ENCODE measurements at regions not wholly inside any gene's neighbourhood (a gene's known extent, or its start where the extent isn't known, plus 50 kb on each side); places are given as distances from the start of the nearest gene placed in this dataset.

DNA sequence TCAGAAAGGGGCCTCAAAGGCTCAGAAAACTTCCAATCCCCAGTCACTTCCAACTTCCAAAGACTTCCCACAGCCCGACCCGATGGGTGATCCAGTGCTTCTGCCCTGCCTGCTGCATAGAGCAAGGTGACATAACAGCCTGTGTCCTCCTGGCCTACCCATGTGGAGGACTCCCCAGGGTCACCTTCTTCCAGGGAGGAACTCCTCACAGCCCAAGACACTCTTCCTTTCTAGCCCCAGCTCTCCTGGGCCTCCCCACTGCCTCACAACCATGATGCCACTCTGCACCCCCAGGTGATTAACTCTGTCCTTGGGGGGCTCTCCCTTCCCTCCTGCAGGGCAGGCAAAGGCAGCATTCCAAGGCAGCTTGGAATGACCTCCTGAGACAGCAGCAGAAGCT, 158.4 kb upstream of the PDE1C start:
- H3K4me2 ChIP-seq (ENCODE audit: insufficient read depth, low read length) = no peak overlapping the region
- H3K79me2 ChIP-seq (ENCODE audit: insufficient read depth, low read length) = no peaks in the 10 kb centered on the region
- no peak for DNase-seq
- no peaks in the 10 kb centered on the region for H3K4me1 ChIP-seq (ENCODE audit: insufficient read depth, low read length)
- H3K36me3 ChIP-seq (ENCODE audit: insufficient read depth, low read length) = no peaks in the 10 kb centered on the region
- no peaks in the 10 kb centered on the region for H3K9me3 ChIP-seq (ENCODE audit: insufficient read depth, low read length, severe bottlenecking)
- H3K9ac ChIP-seq (ENCODE audit: low read depth, low read length) = no peak overlapping the region
- no peak overlapping the region for H3K4me3 ChIP-seq (ENCODE audit: low read depth in 1 of 2, low read length in 2 of 2)
- ATAC-seq (ENCODE audit: insufficient read depth, low read depth) = no peak
- TF ChIP-seq, protein P1, sequence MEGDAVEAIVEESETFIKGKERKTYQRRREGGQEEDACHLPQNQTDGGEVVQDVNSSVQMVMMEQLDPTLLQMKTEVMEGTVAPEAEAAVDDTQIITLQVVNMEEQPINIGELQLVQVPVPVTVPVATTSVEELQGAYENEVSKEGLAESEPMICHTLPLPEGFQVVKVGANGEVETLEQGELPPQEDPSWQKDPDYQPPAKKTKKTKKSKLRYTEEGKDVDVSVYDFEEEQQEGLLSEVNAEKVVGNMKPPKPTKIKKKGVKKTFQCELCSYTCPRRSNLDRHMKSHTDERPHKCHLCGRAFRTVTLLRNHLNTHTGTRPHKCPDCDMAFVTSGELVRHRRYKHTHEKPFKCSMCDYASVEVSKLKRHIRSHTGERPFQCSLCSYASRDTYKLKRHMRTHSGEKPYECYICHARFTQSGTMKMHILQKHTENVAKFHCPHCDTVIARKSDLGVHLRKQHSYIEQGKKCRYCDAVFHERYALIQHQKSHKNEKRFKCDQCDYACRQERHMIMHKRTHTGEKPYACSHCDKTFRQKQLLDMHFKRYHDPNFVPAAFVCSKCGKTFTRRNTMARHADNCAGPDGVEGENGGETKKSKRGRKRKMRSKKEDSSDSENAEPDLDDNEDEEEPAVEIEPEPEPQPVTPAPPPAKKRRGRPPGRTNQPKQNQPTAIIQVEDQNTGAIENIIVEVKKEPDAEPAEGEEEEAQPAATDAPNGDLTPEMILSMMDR (IDR thresholded peaks at IDR 0.05; ENCODE audit: borderline replicate concordance, extremely low read depth, low read length, poor library complexity, severe bottlenecking) = no peak
- TF ChIP-seq EZH2 (IDR thresholded peaks at IDR 0.05; ENCODE audit: borderline replicate concordance, low read depth, low read length, severe bottlenecking) = no peak
- no peak overlapping the region for H2AFZ ChIP-seq (ENCODE audit: low read depth, low read length)
- no peak overlapping the region for H3K27ac ChIP-seq (ENCODE audit: low read length)
- no peaks in the 10 kb centered on the region for H4K20me1 ChIP-seq (ENCODE audit: insufficient read depth, low read length)
- no peaks in the 10 kb centered on the region for H3K27me3 ChIP-seq (ENCODE audit: insufficient read depth, low read length, poor library complexity)

DNA sequence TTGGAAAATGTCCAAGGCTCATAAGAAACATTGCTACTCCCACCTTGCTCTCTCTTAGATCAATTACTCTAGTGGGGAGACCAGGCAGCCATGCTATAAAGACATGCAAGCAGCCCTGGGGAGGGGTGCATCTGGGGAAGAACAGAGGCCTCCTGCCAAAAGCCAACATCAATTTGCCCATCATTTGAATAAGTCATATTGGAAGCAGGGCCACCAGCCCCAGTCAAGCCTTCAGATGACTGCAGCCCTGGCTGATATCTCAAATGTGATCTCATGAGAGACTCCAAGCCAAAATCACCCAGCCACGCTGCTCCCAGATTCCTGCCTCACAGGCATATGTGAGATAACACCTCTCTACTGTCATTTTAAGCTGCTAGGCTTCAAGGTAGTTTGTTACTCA, 157.5 kb upstream of the PDE1C start:
- no peak overlapping the region for H2AFZ ChIP-seq (ENCODE audit: low read depth, low read length)
- TF ChIP-seq, protein P1 (IDR thresholded peaks at IDR 0.05; ENCODE audit: borderline replicate concordance, extremely low read depth, low read length, poor library complexity, severe bottlenecking) = no peak
- TF ChIP-seq EZH2 (IDR thresholded peaks at IDR 0.05; ENCODE audit: borderline replicate concordance, low read depth, low read length, severe bottlenecking) = no peak
- no peaks in the 10 kb centered on the region for H3K27me3 ChIP-seq (ENCODE audit: insufficient read depth, low read length, poor library complexity)
- no peak overlapping the region for H3K4me3 ChIP-seq (ENCODE audit: low read depth in 1 of 2, low read length in 2 of 2)
- no peaks in the 10 kb centered on the region for H3K9me3 ChIP-seq (ENCODE audit: insufficient read depth, low read length, severe bottlenecking)
- H3K36me3 ChIP-seq (ENCODE audit: insufficient read depth, low read length) = no peaks in the 10 kb centered on the region
- DNase-seq = no peak
- H3K9ac ChIP-seq (ENCODE audit: low read depth, low read length) = no peak overlapping the region
- H3K27ac ChIP-seq (ENCODE audit: low read length) = no peak overlapping the region
- no peaks in the 10 kb centered on the region for H3K79me2 ChIP-seq (ENCODE audit: insufficient read depth, low read length)
- H3K4me2 ChIP-seq (ENCODE audit: insufficient read depth, low read length) = no peak overlapping the region
- no peak for ATAC-seq (ENCODE audit: insufficient read depth, low read depth)
- no peaks in the 10 kb centered on the region for H3K4me1 ChIP-seq (ENCODE audit: insufficient read depth, low read length)
- no peaks in the 10 kb centered on the region for H4K20me1 ChIP-seq (ENCODE audit: insufficient read depth, low read length)

DNA sequence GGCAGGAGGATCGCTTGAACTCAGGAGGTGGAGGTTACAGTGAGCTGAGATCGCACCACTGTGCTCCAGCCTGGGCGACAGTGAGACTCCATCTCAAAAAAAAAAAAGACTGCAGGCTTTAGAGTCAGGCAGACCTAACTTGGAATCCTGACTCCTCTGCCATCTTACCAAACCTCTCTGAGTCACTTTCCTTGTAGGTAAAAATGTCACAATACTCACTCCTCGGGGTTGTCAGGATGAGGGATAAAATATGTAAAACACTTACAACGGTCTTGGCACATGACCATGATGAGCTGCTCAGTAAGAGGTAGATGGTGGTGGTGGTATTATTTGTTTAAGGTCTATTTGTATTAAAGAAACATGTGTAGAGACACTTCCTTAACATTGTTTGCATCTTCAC, 154.1 kb upstream of the PDE1C start:
- TF ChIP-seq, protein P1 (IDR thresholded peaks at IDR 0.05; ENCODE audit: borderline replicate concordance, extremely low read depth, low read length, poor library complexity, severe bottlenecking) = no peak
- TF ChIP-seq EZH2 (IDR thresholded peaks at IDR 0.05; ENCODE audit: borderline replicate concordance, low read depth, low read length, severe bottlenecking) = no peak
- H3K4me2 ChIP-seq (ENCODE audit: insufficient read depth, low read length) = no peak overlapping the region

DNA sequence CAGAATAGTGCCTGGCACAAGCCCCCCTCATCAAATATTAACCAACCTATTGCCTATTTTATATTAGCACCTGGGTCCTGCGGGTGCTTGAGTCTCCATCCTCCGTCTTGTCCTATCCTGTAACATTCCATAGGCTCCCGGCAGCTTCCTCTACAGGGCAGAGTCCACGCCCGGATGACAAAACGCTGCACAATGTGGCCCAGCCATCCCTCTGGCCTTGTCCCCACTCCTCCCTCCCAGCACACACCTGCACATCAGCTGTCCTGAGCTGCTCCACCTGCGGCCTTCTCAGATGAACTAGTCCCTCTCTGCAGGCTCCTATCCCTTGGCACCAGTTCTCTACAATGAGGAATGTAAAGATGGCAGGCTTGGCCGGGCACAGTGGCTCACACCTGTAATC, 153.5 kb upstream of the PDE1C start:
- no peaks in the 10 kb centered on the region for H3K9me3 ChIP-seq (ENCODE audit: insufficient read depth, low read length, severe bottlenecking)
- no peaks in the 10 kb centered on the region for H3K79me2 ChIP-seq (ENCODE audit: insufficient read depth, low read length)
- H3K36me3 ChIP-seq (ENCODE audit: insufficient read depth, low read length) = no peaks in the 10 kb centered on the region
- no peaks in the 10 kb centered on the region for H4K20me1 ChIP-seq (ENCODE audit: insufficient read depth, low read length)
- ATAC-seq (ENCODE audit: insufficient read depth, low read depth) = no peak
- TF ChIP-seq EZH2 (IDR thresholded peaks at IDR 0.05; ENCODE audit: borderline replicate concordance, low read depth, low read length, severe bottlenecking) = no peak
- TF ChIP-seq, protein P1 (IDR thresholded peaks at IDR 0.05; ENCODE audit: borderline replicate concordance, extremely low read depth, low read length, poor library complexity, severe bottlenecking) = no peak
- H3K4me1 ChIP-seq (ENCODE audit: insufficient read depth, low read length) = no peaks in the 10 kb centered on the region
- H3K9ac ChIP-seq (ENCODE audit: low read depth, low read length) = no peak overlapping the region
- H2AFZ ChIP-seq (ENCODE audit: low read depth, low read length) = no peak overlapping the region
- no peak overlapping the region for H3K4me3 ChIP-seq (ENCODE audit: low read depth in 1 of 2, low read length in 2 of 2)
- no peak for DNase-seq
- no peak overlapping the region for H3K4me2 ChIP-seq (ENCODE audit: insufficient read depth, low read length)
- H3K27me3 ChIP-seq (ENCODE audit: insufficient read depth, low read length, poor library complexity) = no peaks in the 10 kb centered on the region
- H3K27ac ChIP-seq (ENCODE audit: low read length) = no peak overlapping the region

More for the DNA sequence above, 154.1 kb upstream of the PDE1C start:
- DNase-seq = no peak
- Histone ChIP-seq H3K36me3 (ENCODE audit: insufficient read depth, low read length) (no peaks in the 10 kb centered on the region), H3K4me1 (ENCODE audit: insufficient read depth, low read length) (no peaks in the 10 kb centered on the region), H3K4me3 (ENCODE audit: low read depth in 1 of 2, low read length in 2 of 2) (no peak overlapping the region), H2AFZ (ENCODE audit: low read depth, low read length) (no peak overlapping the region), H3K27me3 (ENCODE audit: insufficient read depth, low read length, poor library complexity) (no peaks in the 10 kb centered on the region), H3K9ac (ENCODE audit: low read depth, low read length) (no peak overlapping the region), H3K27ac (ENCODE audit: low read length) (no peak overlapping the region), H3K9me3 (ENCODE audit: insufficient read depth, low read length, severe bottlenecking) (no peaks in the 10 kb centered on the region), H3K79me2 (ENCODE audit: insufficient read depth, low read length) (no peaks in the 10 kb centered on the region), H4K20me1 (ENCODE audit: insufficient read depth, low read length) (no peaks in the 10 kb centered on the region)
- ATAC-seq (ENCODE audit: insufficient read depth, low read depth) = no peak

Measured in DND-41 (cell line).